RCC 7860 (cell line): ENCODE measurements at regions not wholly inside any gene's neighbourhood (a gene's known extent, or its start where the extent isn't known, plus 50 kb on each side); places are given as distances from the start of the nearest gene placed in this dataset.

Source experiments
- DNase-seq: peaks from one replicate; pipeline ENCODE4 v3.0.0-alpha.2; 2015; ENCODE audit warnings: low spot score
- FAIRE-seq: peaks from 2 replicates; lab custom pipeline; 2012; peaks lifted over from hg19 to GRCh38; lab: Jason Lieb, UNC

- no peak for FAIRE-seq
- no peak for DNase-seq
Observed at GRCh38 chr1:182297335-182297734, 94.3 kb downstream of the GLUL start.

DNA sequence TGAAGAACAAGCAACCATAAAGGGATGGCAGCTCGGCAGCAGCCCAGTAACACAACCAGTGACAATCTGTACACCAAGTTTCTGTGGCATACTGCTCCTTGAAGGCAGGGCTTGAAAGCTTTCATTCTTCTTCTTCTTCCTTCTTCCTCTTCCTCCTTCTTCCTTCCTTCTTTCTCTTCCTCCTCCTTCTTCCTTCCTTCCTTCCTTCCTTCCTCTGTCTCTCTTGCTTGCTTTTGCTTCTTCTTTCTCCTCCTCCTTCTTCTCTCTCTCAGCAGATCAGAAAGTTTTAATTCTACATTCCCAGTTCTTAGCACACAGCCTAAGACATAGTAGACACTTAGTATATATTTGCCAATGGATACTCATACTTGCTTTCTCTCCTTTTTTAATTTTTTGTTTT is 95.9 kb downstream of the GLUL start:
- FAIRE-seq (no peak), DNase-seq (no peak)

DNA sequence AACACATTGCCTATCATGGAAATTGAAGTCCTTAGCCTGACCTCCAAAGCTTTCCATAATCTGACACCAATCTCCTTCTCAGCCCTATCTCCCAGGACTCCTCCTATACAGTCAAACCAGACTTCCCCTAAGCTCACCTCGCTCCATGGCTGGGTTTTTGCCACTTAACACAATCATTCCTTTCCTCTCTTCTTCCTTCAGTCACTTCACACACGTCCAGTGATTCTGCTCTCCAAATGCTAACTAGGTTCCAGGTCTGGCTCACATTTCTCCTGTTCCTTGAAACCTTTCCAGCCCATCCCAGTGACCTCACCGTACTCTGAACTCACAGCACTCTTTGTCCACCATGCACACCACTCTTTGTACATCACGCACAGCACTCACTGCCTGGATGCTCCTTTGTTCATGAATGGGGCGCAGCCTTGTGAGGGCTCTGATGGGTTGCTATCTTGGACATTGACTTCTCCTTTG is 98.4 kb downstream of the GLUL start:
- FAIRE-seq (no peak), DNase-seq (no peak)

DNA sequence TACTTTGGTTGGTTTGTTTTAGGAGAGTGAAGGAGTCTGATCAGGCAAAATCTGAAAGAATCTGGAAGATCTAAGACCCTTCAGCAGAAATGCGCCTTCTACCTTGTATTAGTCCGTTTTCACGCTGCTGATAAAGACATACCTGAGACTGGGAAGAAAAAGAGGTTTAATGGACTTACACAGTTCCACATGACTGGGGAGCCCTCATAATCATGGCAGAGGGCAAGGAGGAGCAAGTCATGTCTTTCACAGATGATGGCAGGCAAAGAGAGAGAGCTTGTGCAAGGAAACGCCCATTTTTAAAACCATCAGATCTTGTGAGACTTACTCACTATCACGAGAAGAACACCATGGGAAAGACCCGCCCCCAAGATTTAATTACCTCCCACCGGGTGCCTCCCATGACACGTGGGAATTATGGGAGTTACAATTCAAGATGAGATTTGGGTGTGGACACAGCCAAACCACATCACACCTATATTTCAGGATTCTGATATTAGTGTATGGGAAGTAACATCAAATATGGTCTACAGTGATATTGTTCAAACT is 99.3 kb downstream of the GLUL start:
- FAIRE-seq: no peak
- no peak for DNase-seq

DNA sequence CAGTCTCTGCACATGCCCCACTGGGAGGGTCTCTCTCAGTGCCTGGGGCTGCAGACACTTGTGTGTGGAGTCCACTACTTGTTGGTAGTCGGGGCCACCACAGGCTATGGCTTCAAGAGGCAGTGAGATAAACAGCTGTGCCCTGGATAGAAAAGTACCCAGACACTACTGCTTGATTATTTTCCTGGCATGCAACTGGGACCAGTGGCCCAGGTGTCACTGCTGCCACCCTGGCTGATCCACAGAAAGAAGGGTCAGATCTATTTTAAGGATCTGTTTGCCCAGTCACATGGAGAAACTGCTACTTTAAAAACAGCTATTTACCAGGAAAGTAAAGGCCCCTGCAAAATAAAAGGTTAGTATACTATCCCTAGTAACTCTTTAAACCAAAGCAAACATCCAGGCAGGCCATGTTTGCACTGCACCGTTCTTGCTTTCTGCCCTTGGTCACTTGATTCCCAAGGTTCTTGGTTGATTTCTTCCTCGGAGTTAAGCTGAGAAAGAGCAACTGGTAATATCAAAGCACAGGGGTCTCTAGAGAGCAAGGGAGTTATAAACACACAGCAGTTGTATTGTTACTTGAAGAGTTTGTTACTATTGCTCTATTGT is 99.9 kb downstream of the GLUL start:
- no peak for DNase-seq
- FAIRE-seq: no peak

DNA sequence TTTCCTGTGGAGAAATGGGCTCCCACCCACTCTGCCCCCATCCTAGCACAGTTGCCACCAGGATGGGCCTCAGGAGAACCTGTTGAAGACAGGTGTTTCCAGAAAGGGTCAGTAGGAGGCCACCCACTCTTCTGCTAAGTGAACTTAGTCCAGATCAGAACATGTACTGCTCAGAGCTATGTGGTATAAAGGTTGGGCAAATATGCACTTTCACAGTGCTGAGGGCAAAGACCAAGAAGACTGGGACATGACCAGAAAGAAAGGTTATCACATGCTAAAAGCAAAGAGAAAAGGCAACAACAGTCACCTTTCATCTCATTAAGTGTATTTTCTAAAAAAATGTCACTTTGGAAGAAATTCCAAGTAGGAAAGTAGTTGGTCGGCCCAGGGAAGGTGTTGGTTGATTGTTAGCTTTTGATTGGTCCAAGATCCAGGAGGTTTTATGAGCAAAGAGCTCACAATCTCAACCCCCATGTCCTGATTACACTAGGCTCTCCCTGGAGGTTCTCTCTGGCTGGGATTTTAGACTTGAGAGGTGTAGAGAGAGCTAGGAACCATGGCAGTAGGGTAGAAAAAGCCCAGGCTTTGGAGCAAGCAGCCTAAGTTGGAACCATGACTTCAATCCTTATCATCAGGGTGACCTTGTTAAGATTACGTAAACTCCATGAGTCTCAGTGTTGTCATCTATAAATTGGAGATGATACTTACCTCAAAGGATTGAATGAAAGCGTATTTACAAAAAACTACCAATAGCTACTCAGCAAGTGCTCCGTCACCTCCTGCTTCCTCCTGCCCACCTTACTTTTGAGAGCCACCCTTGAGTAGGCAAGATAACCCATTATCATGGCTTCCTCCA is 102.6 kb downstream of the GLUL start:
- FAIRE-seq: no peak

DNA sequence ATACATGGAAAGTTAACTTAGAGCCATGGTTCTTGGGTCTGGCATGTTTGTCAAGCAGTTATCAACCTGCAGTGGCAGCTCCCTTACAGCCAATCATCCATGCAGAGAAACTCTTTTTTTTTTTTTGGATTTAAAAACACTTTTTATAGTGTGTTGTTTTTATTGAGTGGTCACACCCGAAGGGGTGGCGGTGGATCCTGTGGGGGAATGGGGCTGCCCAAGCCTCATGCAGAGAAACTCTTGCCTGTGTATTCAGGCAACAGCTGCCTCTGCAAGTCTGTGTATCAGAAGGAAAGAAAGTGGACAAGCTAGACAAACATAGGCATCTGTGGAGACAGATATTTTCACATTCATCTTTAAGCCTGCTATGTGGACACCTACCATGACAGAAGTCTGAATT is 104.8 kb downstream of the GLUL start:
- FAIRE-seq (no peak), DNase-seq (no peak)

More for the DNA sequence above, 102.6 kb downstream of the GLUL start:
- DNase-seq: no peak

DNA sequence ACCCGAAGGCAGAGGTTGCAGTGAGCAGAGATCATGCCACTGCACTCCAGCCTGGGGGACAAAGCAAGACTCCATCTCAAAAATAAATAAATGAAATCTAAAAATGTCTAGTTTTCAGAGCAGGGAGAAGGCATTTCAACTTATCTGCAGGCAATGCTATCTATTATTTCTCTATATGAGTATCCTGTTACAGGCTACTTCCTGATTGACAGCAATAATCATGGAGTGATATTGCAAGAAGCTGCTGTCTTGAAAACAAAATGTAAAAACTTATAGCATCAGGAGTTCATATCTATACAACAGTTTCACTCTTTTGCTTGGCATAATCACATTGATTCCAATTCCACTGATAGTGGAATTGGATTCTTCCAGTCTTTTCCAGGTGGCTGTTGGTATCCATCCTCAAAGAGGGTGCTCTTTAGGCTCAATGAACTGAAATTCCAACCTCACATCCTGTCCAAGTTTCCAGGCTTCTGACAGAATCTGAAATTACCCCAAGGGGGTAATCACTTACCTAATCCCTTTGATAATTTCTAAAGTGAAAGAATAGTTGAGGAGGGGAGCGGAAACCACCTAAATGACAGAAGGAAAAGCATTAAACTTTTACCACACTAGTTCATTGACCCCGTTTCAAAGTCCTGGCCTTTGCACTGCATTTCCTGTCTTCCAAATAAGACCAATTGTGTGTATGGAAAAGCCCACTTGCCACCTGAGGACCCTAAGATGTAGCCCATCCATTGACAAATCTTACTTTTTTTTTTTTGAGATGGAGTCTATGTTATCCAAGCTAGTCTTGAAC is 107.6 kb downstream of the GLUL start:
- FAIRE-seq (no peak), DNase-seq (no peak)

DNA sequence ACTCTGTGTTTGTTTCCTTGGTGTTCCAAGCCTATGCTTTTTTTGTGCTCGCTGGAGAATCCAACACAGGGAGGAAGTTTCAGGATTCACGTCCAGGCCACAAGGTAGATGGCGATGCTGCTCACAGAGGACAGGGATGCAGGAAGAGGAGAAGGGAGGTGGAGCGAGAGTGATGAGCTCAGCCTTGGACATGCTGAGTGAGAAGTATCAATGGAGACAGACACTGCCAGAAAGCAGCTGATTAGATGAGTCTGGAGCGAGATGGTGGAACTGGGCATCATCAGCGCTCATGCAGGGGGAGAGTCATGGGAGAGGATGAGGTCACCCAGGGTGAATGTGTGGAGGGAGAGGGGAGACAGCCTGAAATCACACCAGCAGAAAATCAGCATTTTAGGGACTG is 110.0 kb downstream of the GLUL start:
- FAIRE-seq: no peak
- DNase-seq: no peak

DNA sequence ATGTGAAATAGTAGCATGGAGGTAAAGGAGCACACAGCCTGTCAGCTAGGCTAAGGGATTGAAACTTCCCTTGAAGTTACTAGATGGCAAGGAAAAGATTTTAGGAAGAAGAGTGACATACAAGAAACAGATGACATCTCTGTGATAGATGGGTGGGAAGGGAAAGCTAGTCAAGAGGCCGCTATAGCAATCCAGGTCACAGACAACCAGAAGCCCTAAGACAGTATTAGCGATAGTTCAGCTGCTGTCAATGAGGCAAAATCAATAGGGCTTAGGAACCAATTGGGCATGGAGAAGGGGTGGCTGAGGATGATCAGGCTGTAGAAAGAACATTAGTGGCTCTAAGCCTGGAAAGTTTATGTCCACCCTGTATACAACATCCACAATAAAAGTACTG is 111.1 kb downstream of the GLUL start:
- no peak for FAIRE-seq
- no peak for DNase-seq

DNA sequence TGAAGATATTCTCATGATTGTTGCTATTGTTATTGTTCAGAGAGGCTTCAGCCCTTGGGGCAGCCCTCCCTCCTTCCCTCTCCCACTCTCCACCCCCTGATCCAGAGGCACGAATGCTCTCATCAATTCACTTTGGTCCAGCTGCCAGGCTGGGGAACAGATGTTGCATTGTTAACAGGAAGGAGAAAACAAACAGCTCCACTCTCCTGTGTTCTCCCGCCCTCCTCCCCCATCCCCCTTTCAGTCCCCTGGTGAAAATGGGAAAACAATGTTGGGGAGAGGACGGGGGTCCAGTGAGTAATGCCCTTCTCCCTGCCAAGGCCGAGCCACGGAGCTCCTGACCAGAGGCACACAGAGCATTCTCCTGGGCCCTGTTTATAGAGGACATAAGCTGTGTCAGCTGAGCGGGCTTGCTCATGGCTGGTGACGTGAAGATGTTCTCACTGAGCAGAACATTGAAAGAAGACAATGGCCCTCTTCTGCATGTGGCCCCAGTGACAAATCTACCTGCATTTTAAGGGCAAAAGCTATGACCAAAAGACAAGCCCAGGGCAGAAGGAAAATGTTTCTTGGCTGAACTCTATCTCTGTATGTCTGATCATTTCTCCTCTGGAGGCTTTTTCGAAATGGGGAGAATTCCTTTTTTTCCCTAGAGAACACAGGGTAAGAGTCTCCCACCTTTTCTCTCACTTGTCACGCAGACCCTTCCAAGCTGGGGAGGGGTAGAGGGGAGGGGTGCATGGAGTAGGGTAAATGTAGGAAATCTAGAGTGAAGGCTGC is 111.7 kb downstream of the GLUL start:
- FAIRE-seq (no peak), DNase-seq (no peak)

GRCh38 chr1:182279302-182279701 is 112.3 kb downstream of the GLUL start:
- DNase-seq (no peak), FAIRE-seq (no peak)

DNA sequence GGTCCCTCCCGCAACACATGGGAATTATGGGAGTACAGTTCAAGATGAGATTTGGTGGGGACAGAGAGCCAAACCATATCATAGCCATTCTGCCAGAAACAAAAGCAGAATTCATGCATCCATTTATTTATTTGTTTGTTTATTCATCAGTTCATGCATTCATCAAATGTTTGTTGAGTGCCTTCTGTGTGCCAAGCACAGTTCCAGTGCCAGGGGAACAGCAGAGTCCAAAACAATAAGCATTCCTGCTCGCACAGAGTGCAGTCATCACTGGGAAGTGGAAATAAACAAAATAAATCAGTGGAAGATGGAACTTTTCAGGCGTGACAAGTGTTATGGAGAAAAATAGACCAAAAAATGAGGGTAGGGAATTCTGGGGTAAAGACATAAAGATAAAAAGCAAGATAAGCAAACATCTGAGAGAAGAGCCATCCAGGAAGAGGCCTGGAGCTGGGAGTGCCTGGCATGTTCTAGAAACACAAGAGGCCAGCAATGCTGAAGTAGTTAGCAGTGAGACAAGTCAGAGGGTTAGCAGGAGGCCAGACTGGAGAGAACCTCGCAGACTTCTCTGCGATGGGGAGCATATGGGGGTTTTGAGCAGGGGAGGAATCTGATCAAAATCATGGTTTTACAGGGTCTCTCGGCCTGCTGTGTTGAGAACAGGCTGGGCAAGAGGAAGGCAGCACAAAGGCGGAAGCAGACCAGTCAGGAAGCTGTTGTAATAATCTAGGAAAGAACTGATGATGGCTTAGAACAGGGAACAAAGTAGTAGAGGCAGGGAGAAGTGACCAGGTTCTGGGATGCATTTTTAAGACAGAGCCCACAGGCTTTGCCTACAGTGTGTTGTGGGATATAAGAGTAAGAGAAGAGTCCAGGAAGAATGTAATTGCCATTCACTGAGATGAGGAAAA is 113.2 kb downstream of the GLUL start:
- DNase-seq: no peak
- no peak for FAIRE-seq

GRCh38 chr1:182275271-182275670 is 116.3 kb downstream of the GLUL start:
- DNase-seq (no peak), FAIRE-seq (no peak)

- DNase-seq: no peak
- FAIRE-seq: no peak
Observed at GRCh38 chr1:182274618-182275017, 117.0 kb downstream of the GLUL start.

DNA sequence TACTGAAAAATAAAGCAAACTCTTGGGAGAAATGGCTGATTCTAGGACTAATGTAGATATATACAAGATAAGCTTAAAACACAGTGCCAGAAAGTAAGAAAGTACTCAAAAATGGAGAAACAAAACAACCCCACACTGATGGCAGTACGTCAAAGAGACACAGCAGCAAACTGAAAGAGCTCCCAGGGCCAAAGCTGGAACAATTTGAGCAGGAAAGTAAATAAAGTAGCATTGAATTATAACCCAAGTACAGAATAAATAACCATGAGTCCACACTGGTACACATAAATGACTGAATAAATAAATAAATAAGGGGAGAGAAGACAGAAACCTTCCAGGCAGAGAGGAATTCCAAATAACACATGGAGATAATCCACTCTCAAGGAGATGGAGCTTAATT is 120.9 kb downstream of the GLUL start:
- FAIRE-seq: no peak
- no peak for DNase-seq

DNA sequence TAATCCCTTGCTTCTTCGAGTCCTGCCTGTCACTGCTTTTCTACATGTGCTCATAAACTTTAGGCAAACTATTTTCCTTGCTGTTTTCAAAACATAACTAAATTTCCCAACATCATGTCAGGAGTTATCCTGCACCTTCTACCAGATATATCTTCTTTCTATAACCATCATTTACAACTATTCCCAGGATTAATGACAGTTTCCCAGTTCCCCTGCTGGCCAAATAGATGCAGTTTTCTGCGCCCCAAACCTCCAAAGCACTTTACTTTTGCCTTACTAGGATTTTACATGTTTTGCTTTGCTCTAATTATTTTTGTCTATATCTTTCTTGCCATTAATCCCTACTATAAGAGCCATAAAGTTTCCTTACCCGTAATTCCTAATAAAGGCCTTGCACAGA is 122.5 kb downstream of the GLUL start:
- no peak for DNase-seq
- FAIRE-seq: no peak

DNA sequence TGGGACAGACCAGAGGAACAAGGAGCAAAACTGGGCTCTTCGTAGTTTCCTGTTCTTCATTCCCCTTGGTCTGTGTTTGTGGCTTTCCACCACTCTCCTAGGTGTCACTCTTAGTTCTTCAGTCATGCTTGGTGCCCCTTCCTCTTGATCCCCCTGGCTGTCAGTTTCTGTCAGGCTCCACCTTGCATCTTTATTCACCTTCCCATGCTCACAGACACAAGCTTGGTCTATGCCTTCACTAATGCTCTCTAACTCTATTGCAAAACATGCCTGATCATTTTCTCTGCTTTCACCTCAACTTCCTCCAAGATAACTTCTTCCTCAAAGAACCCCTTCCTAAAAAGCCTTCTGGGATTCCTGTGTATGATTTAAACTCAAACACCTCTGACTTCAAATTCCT is 122.9 kb downstream of the GLUL start:
- FAIRE-seq (no peak), DNase-seq (no peak)

GRCh38 chr1:182264185-182264584 is 127.4 kb downstream of the GLUL start:
- FAIRE-seq: no peak

DNA sequence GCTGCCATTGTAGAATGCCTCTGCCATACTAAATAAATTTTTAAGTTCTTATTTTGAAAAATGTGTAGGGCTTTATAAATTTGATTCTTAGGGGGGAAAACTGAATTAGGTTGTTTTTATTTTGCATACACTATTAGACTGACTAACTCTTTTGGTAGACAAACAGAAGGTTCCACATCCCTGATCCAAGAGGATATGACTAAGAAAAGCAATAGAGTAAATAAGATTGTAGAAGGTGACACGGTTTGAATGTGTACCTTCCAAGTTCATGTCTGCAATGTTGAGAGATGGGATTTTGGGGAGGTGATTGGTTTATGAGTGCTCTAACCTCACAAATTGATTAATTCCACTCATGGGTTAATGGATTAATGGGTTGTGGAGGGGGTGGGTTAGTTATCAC is 127.9 kb downstream of the GLUL start:
- FAIRE-seq (no peak), DNase-seq (no peak)

More at GRCh38 chr1:182264185-182264584, 127.4 kb downstream of the GLUL start:
- DNase-seq: no peak
